ENCODE measurements at regions not wholly inside any gene's neighbourhood (a gene's known extent, or its start where the extent isn't known, plus 50 kb on each side); places are given as distances from the start of the nearest gene placed in this dataset.

GRCh38 chr5:86981898-86982297 lies 285.8 kb upstream of the RASA1 start:
- H3K27ac ChIP-seq (replicated peaks), result no peak overlapping the region
- H3K4me3 ChIP-seq (replicated peaks; ENCODE audit: insufficient read depth, low read length), result no peak overlapping the region
- no peak for DNase-seq (ENCODE audit: low read depth in 1 of 2, low spot score in 1 of 2)
- no peak for TF ChIP-seq POLR2AphosphoS5 (IDR thresholded peaks at IDR 0.05; ENCODE audit: low read depth)
- TF ChIP-seq CTCF (IDR thresholded peaks at IDR 0.05; ENCODE audit: insufficient read depth, low read length), result no peak
- TF ChIP-seq SPI1 (IDR thresholded peaks at IDR 0.05; ENCODE audit: borderline replicate concordance, low read depth), result no peak
- no peak for TF ChIP-seq REST (IDR thresholded peaks at IDR 0.05; ENCODE audit: insufficient replicate concordance, low read depth)
- no peaks in the 10 kb centered on the region for H3K27me3 ChIP-seq (ENCODE audit: insufficient read depth, poor library complexity, severe bottlenecking)

GRCh38 chr5:86983208-86983607 lies 284.5 kb upstream of the RASA1 start:
- no peak for DNase-seq (ENCODE audit: low read depth in 1 of 2, low spot score in 1 of 2)
- no peak overlapping the region for H3K4me3 ChIP-seq (replicated peaks; ENCODE audit: insufficient read depth, low read length)
- no peak overlapping the region for H3K27ac ChIP-seq (replicated peaks)
- H3K27me3 ChIP-seq (ENCODE audit: insufficient read depth, poor library complexity, severe bottlenecking), result no peaks in the 10 kb centered on the region
- no peak for TF ChIP-seq POLR2AphosphoS5 (IDR thresholded peaks at IDR 0.05; ENCODE audit: low read depth)
- TF ChIP-seq REST (IDR thresholded peaks at IDR 0.05; ENCODE audit: insufficient replicate concordance, low read depth), result no peak
- no peak for TF ChIP-seq CTCF (IDR thresholded peaks at IDR 0.05; ENCODE audit: insufficient read depth, low read length)
- TF ChIP-seq SPI1 (IDR thresholded peaks at IDR 0.05; ENCODE audit: borderline replicate concordance, low read depth), result no peak
- no peak for TF ChIP-seq GABPA (IDR thresholded peaks at IDR 0.05; ENCODE audit: low read depth)

GRCh38 chr5:86986837-86987236 lies 280.8 kb upstream of the RASA1 start:
- H3K27me3 ChIP-seq (ENCODE audit: insufficient read depth, poor library complexity, severe bottlenecking), result no peaks in the 10 kb centered on the region
- no peak overlapping the region for H3K27ac ChIP-seq (replicated peaks)
- no peak for DNase-seq (ENCODE audit: low read depth in 1 of 2, low spot score in 1 of 2)
- no peak for TF ChIP-seq POLR2AphosphoS5 (IDR thresholded peaks at IDR 0.05; ENCODE audit: low read depth)
- TF ChIP-seq CTCF (IDR thresholded peaks at IDR 0.05; ENCODE audit: insufficient read depth, low read length), result no peak
- no peak for TF ChIP-seq REST (IDR thresholded peaks at IDR 0.05; ENCODE audit: insufficient replicate concordance, low read depth)
- no peak for TF ChIP-seq SPI1 (IDR thresholded peaks at IDR 0.05; ENCODE audit: borderline replicate concordance, low read depth)
- TF ChIP-seq GABPA (IDR thresholded peaks at IDR 0.05; ENCODE audit: low read depth), result no peak
- H3K4me3 ChIP-seq (replicated peaks; ENCODE audit: insufficient read depth, low read length), result no peak overlapping the region

All from HL-60 (cell line).